Raji (cell line): ENCODE measurements at regions not wholly inside any gene's neighbourhood (a gene's known extent, or its start where the extent isn't known, plus 50 kb on each side); places are given as distances from the start of the nearest gene placed in this dataset.

Source experiments
- POLR2A ChIP-seq: IDR thresholded peaks from 2 replicates; pipeline ENCODE4 v1.6.1; 2011; ENCODE audit warnings: low read depth, low read length, control low read depth; ENCODE audit not compliant: insufficient read depth

DNA sequence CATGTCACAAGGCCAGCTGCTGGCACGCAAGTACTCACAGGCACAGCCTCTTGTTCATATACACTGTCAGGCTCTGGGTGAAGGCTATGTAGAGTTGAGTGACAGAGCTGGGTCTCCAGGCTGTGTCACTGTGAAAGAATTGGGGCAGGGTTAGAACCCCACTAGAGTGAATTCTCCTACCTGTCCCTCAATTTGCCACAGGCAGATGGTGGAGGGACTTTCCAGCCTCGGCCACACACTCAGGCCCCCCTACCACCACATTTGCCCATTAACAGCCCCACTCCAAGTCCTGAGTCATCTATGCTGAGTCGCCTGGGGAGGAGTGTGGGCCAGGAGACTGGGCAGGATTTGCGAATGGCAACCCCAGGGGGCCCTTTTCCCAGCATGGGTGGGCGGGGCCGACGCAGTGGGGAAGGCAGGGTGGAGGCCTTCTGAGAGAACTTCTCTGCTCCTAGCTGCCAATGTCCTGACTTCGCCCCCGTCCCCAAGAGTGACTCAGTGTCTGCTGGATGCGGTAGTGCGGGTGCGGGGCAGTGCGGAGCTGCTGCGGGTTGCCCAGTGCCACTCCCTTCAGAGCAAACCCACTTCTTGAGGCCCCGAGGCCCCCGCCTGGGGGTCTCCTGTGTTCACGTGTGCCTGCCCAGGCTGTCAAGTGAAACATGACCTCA lies 50.3 kb upstream of the PSD2 start:
- TF ChIP-seq POLR2A: no peak

DNA sequence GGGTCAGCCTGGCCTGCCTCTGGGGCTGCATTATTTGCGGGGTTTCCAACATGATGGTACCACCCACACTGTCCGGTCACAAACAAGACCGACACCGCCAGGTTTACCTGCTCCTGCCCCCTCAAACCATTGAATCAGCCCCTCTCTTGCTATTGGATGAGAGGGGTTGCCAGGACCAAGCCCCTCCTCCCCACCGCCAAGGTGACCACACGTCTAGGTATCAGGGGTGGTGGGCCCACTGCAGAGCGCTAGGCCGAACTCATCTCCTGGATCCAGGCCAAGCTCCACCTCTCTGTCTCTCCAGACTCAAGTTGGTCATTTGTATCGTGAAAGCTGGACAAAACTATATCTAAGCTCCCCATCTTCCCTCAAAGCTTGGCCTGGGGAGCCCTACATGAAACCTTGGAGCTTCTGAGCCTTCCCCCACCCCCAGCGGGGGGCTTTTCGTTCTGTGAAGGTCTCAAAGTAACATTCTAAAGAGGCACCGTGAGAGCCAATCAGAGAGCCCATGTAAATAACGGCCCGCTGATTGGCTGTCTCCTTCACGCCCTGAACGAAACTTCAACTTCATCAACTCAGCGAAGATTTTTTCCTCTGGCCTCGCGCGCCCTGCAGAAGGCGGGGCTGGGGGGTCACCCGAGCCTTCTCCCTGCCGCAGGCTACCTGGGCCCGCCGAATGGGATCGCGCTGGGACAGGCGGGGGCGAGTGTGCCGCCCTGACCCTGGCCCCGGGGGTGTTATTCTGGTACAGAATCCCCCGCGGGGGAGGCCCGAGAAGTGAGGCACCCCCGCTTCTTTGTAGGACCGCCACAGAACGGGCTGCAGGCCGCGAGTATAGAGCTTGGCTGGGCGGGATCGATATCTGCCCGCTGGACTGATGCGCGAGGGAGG lies 49.6 kb upstream of the PSD2 start:
- 0 out of 2 replicates have a peak, but pooled peaks have one; percentile 25 for TF ChIP-seq POLR2A
